ENCODE measurements at regions not wholly inside any gene's neighbourhood (a gene's known extent, or its start where the extent isn't known, plus 50 kb on each side); places are given as distances from the start of the nearest gene placed in this dataset.

DNA sequence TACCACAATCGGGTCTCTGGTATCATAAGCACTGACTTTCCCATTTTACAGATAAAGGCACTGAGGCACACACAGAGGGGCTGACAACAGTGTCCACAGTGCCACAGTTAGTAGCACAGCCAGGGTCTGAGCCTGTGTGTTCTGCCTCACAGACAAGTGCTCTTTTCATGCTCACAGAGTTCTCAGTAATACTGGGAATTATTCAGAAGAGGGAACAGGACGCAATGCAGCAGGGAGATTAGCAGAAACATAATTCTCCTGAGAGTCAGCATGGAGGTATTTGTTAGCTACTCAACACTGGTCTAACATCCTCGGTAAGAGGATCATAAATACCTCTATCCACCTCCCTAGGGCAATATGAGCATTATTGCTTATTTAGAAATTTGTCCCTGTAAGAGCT, 219.3 kb upstream of the EEA1 start (continued):
- TF ChIP-seq, protein P1, sequence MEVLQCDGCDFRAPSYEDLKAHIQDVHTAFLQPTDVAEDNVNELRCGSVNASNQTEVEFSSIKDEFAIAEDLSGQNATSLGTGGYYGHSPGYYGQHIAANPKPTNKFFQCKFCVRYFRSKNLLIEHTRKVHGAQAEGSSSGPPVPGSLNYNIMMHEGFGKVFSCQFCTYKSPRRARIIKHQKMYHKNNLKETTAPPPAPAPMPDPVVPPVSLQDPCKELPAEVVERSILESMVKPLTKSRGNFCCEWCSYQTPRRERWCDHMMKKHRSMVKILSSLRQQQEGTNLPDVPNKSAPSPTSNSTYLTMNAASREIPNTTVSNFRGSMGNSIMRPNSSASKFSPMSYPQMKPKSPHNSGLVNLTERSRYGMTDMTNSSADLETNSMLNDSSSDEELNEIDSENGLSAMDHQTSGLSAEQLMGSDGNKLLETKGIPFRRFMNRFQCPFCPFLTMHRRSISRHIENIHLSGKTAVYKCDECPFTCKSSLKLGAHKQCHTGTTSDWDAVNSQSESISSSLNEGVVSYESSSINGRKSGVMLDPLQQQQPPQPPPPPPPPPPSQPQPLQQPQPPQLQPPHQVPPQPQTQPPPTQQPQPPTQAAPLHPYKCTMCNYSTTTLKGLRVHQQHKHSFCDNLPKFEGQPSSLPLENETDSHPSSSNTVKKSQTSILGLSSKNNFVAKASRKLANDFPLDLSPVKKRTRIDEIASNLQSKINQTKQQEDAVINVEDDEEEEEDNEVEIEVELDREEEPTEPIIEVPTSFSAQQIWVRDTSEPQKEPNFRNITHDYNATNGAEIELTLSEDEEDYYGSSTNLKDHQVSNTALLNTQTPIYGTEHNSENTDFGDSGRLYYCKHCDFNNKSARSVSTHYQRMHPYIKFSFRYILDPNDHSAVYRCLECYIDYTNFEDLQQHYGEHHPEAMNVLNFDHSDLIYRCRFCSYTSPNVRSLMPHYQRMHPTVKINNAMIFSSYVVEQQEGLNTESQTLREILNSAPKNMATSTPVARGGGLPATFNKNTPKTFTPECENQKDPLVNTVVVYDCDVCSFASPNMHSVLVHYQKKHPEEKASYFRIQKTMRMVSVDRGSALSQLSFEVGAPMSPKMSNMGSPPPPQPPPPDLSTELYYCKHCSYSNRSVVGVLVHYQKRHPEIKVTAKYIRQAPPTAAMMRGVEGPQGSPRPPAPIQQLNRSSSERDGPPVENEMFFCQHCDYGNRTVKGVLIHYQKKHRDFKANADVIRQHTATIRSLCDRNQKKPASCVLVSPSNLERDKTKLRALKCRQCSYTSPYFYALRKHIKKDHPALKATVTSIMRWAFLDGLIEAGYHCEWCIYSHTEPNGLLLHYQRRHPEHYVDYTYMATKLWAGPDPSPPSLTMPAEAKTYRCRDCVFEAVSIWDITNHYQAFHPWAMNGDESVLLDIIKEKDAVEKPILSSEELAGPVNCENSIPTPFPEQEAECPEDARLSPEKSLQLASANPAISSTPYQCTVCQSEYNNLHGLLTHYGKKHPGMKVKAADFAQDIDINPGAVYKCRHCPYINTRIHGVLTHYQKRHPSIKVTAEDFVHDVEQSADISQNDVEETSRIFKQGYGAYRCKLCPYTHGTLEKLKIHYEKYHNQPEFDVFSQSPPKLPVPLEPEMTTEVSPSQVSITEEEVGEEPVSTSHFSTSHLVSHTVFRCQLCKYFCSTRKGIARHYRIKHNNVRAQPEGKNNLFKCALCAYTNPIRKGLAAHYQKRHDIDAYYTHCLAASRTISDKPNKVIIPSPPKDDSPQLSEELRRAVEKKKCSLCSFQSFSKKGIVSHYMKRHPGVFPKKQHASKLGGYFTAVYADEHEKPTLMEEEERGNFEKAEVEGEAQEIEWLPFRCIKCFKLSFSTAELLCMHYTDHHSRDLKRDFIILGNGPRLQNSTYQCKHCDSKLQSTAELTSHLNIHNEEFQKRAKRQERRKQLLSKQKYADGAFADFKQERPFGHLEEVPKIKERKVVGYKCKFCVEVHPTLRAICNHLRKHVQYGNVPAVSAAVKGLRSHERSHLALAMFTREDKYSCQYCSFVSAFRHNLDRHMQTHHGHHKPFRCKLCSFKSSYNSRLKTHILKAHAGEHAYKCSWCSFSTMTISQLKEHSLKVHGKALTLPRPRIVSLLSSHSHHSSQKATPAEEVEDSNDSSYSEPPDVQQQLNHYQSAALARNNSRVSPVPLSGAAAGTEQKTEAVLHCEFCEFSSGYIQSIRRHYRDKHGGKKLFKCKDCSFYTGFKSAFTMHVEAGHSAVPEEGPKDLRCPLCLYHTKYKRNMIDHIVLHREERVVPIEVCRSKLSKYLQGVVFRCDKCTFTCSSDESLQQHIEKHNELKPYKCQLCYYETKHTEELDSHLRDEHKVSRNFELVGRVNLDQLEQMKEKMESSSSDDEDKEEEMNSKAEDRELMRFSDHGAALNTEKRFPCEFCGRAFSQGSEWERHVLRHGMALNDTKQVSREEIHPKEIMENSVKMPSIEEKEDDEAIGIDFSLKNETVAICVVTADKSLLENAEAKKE (CRISPR knock-in tag; IDR thresholded peaks at IDR 0.05): no peak
- no peak for TF ChIP-seq JUNB (IDR thresholded peaks at IDR 0.05; ENCODE audit: unreplicated experiment)
- TF ChIP-seq NANOG (IDR thresholded peaks at IDR 0.05; ENCODE audit: borderline replicate concordance): no peak
- TF ChIP-seq, protein P2, sequence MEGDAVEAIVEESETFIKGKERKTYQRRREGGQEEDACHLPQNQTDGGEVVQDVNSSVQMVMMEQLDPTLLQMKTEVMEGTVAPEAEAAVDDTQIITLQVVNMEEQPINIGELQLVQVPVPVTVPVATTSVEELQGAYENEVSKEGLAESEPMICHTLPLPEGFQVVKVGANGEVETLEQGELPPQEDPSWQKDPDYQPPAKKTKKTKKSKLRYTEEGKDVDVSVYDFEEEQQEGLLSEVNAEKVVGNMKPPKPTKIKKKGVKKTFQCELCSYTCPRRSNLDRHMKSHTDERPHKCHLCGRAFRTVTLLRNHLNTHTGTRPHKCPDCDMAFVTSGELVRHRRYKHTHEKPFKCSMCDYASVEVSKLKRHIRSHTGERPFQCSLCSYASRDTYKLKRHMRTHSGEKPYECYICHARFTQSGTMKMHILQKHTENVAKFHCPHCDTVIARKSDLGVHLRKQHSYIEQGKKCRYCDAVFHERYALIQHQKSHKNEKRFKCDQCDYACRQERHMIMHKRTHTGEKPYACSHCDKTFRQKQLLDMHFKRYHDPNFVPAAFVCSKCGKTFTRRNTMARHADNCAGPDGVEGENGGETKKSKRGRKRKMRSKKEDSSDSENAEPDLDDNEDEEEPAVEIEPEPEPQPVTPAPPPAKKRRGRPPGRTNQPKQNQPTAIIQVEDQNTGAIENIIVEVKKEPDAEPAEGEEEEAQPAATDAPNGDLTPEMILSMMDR (conservative IDR thresholded peaks at IDR 0.05; ENCODE audit: low read depth in 2 of 2): no peak
- TF ChIP-seq EZH2 (IDR thresholded peaks at IDR 0.05; ENCODE audit: low read depth, unreplicated experiment): no peak
- no peak for TF ChIP-seq ZNF331 (CRISPR knock-in tag; IDR thresholded peaks at IDR 0.05; ENCODE audit: low read depth)
- no peak for TF ChIP-seq POLR2AphosphoS5 (IDR thresholded peaks at IDR 0.05; ENCODE audit: low read depth)

DNA sequence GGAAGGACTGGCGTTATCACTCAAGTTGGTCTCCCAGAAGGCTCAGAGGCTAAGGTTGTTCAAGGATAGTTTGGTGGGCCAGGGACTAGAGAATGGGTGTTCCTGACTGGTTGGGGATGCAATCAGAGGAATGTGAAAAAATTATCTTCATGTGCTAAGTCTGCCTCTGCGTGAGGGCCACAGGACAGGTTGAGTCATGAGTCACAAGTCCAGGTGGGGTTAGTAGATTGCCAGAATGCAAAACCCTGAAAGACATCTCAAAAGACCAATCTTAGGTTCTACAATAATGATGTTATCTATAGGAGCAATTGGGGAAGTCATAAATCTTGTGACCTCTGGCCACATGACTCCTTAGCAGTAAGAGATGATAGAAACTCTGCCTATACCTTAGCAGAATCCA, 220.1 kb upstream of the EEA1 start:
- no peak overlapping the region for H3K4me3 Mint-ChIP-seq
- Histone ChIP-seq H3K4me2 (no peak overlapping the region), H3K4me1 (ENCODE audit: insufficient read depth) (no peaks in the 10 kb centered on the region), H3K36me3 (ENCODE audit: insufficient read depth) (no peaks in the 10 kb centered on the region), H4K20me1 (replicated peaks; ENCODE audit: insufficient read depth) (no peaks in the 10 kb centered on the region), H2AFZ (no peak overlapping the region), H3K4me3 (no peak overlapping the region), H3K27me3 (ENCODE audit: insufficient read depth) (no peaks in the 10 kb centered on the region), H3K9me2 (ENCODE audit: insufficient read depth) (peaks cover 3% of the 10 kb centered on the region; the same call in 1 of the 2 replicates), H3K79me2 (replicated peaks; ENCODE audit: insufficient read depth) (no peaks in the 10 kb centered on the region), H3F3A (replicated peaks; ENCODE audit: low read depth) (no peaks in the 10 kb centered on the region), H3K27ac (ENCODE audit: low read depth) (no peak overlapping the region)
- no peaks in the 10 kb centered on the region for H3K9me3 Mint-ChIP-seq
- ATAC-seq (no peak), DNase-seq (ENCODE audit: low spot score) (no peak)
- no peak overlapping the region for H3K27ac Mint-ChIP-seq
- no peaks in the 10 kb centered on the region for H3K4me1 Mint-ChIP-seq
- peaks cover 2% of the 10 kb centered on the region for H3K27me3 Mint-ChIP-seq (ENCODE audit: insufficient read depth, low read depth, poor library complexity)
- H3K36me3 Mint-ChIP-seq (ENCODE audit: low read depth): no peaks in the 10 kb centered on the region
- no peak for TF ChIP-seq POLR2AphosphoS5 (IDR thresholded peaks at IDR 0.05; ENCODE audit: low read depth)
- TF ChIP-seq STAT1 (IDR thresholded peaks at IDR 0.05; ENCODE audit: unreplicated experiment): no peak
- no peak for TF ChIP-seq CREB1 (CRISPR knock-in tag; IDR thresholded peaks at IDR 0.05; ENCODE audit: low read depth)
- no peak for TF ChIP-seq REST (IDR thresholded peaks at IDR 0.05; ENCODE audit: unreplicated experiment)
